ENCODE measurements at regions not wholly inside any gene's neighbourhood (a gene's known extent, or its start where the extent isn't known, plus 50 kb on each side); places are given as distances from the start of the nearest gene placed in this dataset.
"Not testable (repeated sequence)": the region's sequence is repeated elsewhere in the genome, so short reads cannot be mapped to it uniquely, and the experiment has no call there.

GRCh38 chr9:107577140-107577776, 87.7 kb upstream of the KLF4 start:
- no peak overlapping the region for H3K27ac ChIP-seq
- no peaks in the 10 kb centered on the region for H3K27me3 ChIP-seq (ENCODE audit: insufficient read depth in 3 of 3, low read length in 2 of 3)
- H3K36me3 ChIP-seq (ENCODE audit: insufficient read depth in 1 of 2, low read depth in 1 of 2) = no peaks in the 10 kb centered on the region
- intact Hi-C loops (cut with DNase I) = no loop called here
- no peaks in the 10 kb centered on the region for H3K4me1 ChIP-seq
- DNase-seq (no peak), ATAC-seq (no peak)
- H3K9me3 ChIP-seq = no peaks in the 10 kb centered on the region
- no peak for TF ChIP-seq CTCF (IDR thresholded peaks at IDR 0.05)
- no peak overlapping the region for H3K4me3 ChIP-seq
- WGBS, 3 donors = 59 to 60% (median 59%) methylated on average over 5 of the region's 5 CpGs

GRCh38 chr9:107571148-107571547, 81.6 kb upstream of the KLF4 start:
- DNase-seq (no peak), ATAC-seq (no peak)
- H3K27me3 ChIP-seq (ENCODE audit: insufficient read depth in 3 of 3, low read length in 2 of 3) = no peaks in the 10 kb centered on the region
- H3K4me1 ChIP-seq = no peaks in the 10 kb centered on the region
- no peak for TF ChIP-seq CTCF (IDR thresholded peaks at IDR 0.05)
- H3K36me3 ChIP-seq (ENCODE audit: insufficient read depth in 1 of 2, low read depth in 1 of 2) = no peaks in the 10 kb centered on the region
- H3K9me3 ChIP-seq = no peaks in the 10 kb centered on the region
- 81 to 86% (median 84%) methylated on average over 1 of the region's 1 CpG for WGBS, 3 donors
- H3K4me3 ChIP-seq = no peak overlapping the region
- intact Hi-C loops (cut with DNase I) = no loop called here
- no peak overlapping the region for H3K27ac ChIP-seq

GRCh38 chr9:107569174-107569573, 79.6 kb upstream of the KLF4 start:
- DNase-seq = no peak
- 70 to 75% (median 74%) methylated on average over 4 of the region's 4 CpGs for WGBS, 3 donors
- intact Hi-C loops (cut with DNase I) = loop anchor here in 1 of 2 donors (10.0 kb wide), 1 partner anchor 64 kb away; no protein-coding TSS in a partner anchor

GRCh38 chr9:107568406-107568805, 78.8 kb upstream of the KLF4 start:
- WGBS, 3 donors = 92 to 98% (median 95%) methylated on average over 10 of the region's 10 CpGs
- not testable (repeated sequence) for H3K4me1 ChIP-seq; H3K36me3 ChIP-seq (ENCODE audit: insufficient read depth in 1 of 2, low read depth in 1 of 2); H3K27me3 ChIP-seq (ENCODE audit: insufficient read depth in 3 of 3, low read length in 2 of 3); H3K4me3 ChIP-seq; H3K9me3 ChIP-seq; ATAC-seq; H3K27ac ChIP-seq; DNase-seq
- intact Hi-C loops (cut with DNase I) = loop anchor here in 1 of 2 donors (10.0 kb wide), 1 partner anchor 64 kb away; no protein-coding TSS in a partner anchor

More at GRCh38 chr9:107569174-107569573, 79.6 kb upstream of the KLF4 start:
- Histone ChIP-seq H3K9me3 (no peaks in the 10 kb centered on the region), H3K4me3 (no peak overlapping the region), H3K27ac (no peak overlapping the region), H3K27me3 (ENCODE audit: insufficient read depth in 3 of 3, low read length in 2 of 3) (no peaks in the 10 kb centered on the region), H3K4me1 (no peaks in the 10 kb centered on the region), H3K36me3 (ENCODE audit: insufficient read depth in 1 of 2, low read depth in 1 of 2) (no peaks in the 10 kb centered on the region)
- TF ChIP-seq CTCF (IDR thresholded peaks at IDR 0.05) = no peak
- ATAC-seq = no peak

GRCh38 chr9:107567462-107567861, 77.9 kb upstream of the KLF4 start:
- no peaks in the 10 kb centered on the region for H3K9me3 ChIP-seq
- H3K4me3 ChIP-seq = no peak overlapping the region
- no peak for ATAC-seq
- H3K27me3 ChIP-seq (ENCODE audit: insufficient read depth in 3 of 3, low read length in 2 of 3) = no peaks in the 10 kb centered on the region
- no peak overlapping the region for H3K27ac ChIP-seq
- 80 to 88% (median 88%) methylated on average over 4 of the region's 4 CpGs for WGBS, 3 donors
- intact Hi-C loops (cut with DNase I) = loop anchor here in 1 of 2 donors (10.0 kb wide), 1 partner anchor 63 kb away; no protein-coding TSS in a partner anchor
- no peaks in the 10 kb centered on the region for H3K4me1 ChIP-seq
- no peaks in the 10 kb centered on the region for H3K36me3 ChIP-seq (ENCODE audit: insufficient read depth in 1 of 2, low read depth in 1 of 2)
- TF ChIP-seq CTCF (IDR thresholded peaks at IDR 0.05) = no peak
- no peak for DNase-seq
